ENCODE measurements at regions not wholly inside any gene's neighbourhood (a gene's known extent, or its start where the extent isn't known, plus 50 kb on each side); places are given as distances from the start of the nearest gene placed in this dataset.
"Not testable (repeated sequence)": the region's sequence is repeated elsewhere in the genome, so short reads cannot be mapped to it uniquely, and the experiment has no call there.

DNA sequence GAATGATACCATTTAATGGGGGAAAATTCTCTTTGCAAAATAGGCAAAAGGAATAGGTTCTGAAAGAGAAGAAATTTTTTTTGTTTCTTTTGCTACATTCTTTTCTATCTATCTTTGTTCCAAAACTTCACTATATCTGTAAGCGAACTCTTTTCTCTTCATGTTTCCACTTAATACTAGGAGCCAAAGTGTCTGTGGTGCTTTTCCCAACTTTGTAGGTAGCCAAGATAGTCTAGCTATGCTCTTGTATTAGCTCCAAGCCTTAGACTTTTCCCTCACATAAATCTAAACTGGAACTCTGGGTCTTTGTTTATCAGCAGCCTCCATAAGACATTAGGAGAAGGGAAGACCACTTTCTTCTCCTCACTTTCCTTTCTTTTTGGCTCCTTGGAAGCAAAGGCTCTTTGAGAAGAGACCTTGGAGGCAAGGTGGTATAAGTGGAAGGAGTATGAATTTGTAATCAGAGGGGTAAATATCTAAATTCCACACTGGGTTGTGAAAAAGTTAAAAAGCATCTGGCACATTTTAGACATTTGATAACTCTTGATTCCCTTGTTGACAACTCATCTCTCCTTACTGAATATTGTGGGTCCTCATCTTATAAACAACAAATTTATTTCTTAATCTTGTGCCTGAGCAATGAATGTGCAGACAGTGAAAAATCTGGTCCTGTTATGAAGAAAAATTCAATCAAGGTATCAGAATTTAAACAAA, 130.0 kb downstream of the EHF start:
- no peak for DNase-seq

- no peak for DNase-seq
Observed at GRCh38 chr11:34749666-34750659, 129.1 kb downstream of the EHF start.

GRCh38 chr11:34748036-34748435, 127.1 kb downstream of the EHF start:
- DNase-seq = no peak

GRCh38 chr11:34747251-34747650, 126.4 kb downstream of the EHF start:
- no peak for DNase-seq

DNA sequence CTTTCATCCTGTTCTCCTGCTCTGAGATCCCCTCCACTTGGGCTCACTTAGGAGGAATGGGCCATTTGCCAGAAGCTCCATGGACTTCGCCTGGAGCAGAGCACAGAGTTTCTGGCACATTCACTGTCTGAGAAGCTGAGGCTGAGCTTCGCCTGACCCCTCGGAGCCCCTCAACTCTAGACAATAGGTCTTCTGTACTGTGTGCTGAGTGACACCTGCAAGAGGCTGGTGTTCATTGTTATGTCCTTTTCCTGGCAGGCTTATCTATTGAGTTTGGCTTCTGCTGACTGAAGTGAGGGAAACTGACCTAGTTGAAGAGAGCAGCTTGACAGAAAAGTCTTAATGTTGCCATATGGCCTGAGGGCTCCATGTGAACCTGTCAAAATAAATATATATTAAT, 124.3 kb downstream of the EHF start:
- no peak for DNase-seq

DNA sequence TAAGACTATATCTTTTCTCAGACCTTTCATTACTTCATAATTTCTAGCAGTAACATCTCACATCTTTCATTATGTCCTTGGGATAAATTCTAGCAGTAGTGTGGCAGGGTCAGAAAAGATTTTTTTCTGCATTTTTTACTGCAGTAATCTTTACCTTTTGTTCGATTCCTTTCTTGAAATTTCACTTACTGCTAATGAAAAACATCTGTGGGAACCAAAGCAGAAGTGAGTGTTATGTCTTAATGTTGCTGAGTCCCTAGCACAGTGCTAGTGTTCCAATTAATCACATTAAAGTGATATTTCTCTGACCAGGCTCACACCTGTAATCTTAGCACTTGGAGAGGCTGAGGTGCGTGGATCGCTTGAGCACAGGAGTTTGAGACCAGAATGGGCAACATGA, 123.6 kb downstream of the EHF start:
- DNase-seq = no peak

DNA sequence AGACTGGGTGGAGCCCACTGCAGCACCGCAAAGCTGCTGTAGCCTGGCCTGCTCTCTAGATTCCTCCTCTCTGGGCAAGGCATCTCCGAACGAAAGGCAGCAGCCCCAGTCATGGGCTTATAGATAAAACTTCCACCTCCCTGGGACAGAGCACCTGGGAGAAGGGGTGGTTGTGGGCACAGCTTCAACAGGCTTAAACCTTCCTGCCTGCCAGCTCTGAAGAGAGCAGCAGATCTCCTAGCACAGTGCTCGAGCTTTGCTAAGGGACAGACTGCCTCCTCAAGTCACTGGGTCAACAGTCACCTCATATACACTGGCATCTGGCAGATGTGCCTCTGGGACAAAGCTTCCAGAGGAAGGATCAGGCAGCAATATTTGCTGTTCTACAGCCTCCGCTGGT, 117.3 kb downstream of the EHF start:
- DNase-seq = no peak

- no peak for DNase-seq
Observed at GRCh38 chr11:34732831-34733230, 111.9 kb downstream of the EHF start.

- no peak for DNase-seq
Observed at GRCh38 chr11:34731603-34732002, 110.7 kb downstream of the EHF start.

DNA sequence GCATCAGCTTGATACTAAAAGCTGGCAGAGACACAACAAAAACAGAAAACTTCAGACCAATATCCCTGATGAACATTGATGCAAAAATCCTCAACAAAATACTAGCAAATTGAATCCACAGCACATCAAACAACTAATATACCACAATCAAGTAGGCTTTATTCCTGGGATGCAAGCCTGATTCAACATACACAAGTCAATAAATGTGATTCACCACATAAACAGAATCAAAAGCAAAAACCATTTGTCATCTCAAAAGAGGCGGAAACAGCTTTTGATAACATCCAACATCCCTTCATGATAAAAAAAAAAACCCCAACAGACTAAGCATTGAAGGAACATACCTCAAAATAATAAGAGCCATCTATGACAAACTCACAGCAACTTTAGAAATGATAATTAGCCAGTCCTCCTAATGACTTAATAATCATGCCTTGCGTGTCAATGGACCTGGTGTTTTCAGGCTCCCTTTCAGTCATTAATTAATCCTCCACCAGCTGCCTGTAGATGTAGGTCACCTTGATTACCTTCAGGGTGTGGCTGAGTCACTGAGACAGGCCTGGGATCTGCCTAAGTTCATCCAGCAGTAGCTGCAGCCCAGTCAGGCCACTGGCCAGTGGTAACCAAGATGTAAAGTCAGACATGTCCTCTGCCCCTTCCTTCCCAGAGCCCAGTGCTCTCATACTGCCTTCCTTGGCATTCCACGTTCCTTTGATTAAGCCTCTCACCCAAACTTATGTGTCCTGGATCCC, 109.8 kb downstream of the EHF start:
- no peak for DNase-seq

DNA sequence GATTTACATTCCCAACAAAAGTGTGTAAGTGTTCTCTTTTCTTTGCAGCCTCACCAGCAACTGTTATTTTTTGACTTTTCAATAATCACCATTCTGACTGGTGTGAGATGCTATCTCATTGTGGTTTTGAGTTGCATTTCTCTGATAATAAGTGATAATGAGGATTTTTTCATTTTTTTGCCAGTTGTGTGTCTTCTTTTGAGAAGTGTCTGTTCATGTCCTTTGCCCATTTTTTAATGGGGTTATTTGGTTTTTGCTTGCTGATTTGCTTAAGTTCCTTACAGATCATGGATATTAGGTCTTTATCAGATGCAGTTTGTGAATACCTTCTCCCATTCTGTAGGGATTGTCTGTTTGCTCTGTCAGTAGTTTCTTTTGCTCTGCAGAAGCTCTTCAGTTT, 107.7 kb downstream of the EHF start:
- DNase-seq = no peak

GRCh38 chr11:34727228-34727737, 106.4 kb downstream of the EHF start:
- DNase-seq = no peak

DNA sequence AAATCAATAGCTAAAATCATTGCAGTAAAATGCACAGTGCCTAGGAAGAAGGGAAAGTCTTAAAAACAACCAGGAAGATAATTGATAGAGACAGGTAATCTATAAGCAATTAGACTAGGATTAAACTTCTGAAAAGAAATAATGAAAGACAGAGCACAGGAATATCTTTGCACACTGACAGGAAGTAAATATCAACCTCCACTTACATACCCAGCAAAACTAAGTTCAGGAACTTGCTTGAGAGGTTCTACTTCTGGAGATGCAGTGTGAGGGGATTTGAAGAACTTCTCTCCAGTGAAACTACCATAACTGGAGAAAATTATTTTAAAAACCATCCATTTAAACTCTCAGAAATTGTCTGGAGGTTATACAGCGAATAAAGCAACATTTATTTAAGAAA, 104.1 kb downstream of the EHF start:
- DNase-seq = no peak

- no peak for DNase-seq
Observed at GRCh38 chr11:34721646-34722045, 100.8 kb downstream of the EHF start.

DNA sequence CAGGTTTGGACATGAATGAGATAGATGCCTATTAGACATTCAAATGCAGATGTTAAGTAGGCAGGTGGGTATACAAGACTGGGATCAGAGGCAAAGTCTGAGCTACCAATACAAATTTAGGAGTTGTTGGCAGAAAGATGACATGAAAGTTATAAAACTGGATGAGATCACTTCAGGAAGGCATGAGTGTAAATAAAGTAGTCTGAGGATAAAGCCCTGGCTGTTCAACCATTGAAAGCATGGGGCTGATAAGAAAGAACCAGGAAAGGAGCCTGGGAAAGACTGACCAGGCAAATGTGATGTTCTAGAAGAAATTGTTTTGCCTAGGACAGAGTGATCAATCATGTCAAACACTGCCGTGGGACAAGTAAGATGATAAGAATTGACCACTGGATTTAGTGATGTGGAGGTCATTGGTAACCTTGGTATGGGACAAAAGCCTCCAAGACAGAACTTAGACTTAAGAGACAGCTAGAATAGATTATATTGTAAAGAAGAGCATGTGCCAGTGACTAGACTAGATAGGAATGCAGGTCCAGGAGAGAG, 98.5 kb downstream of the EHF start:
- DNase-seq = no peak

DNA sequence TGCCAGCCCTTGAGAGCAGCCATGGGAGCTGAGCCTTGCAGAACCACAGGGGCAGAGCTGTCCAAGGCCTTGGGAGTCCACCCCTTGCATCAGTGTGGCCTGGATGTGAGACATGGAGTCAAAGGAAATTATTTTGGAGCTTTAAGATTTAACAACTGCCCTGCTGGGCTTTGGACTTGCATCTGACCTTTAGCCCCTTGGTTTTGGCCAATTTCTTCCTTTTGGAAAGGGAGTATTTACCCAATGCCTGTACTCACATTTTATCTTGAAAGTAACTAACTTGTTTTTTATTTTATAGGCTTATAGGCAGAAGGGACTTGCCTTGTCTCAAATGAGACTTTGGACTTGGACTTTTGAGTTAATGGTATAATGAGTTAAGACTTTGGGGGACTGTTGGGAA, 92.7 kb downstream of the EHF start:
- DNase-seq = not testable (repeated sequence)
